Right renal cortex interstitium (tissue), 3 donors: ENCODE measurements at regions not wholly inside any gene's neighbourhood (a gene's known extent, or its start where the extent isn't known, plus 50 kb on each side); places are given as distances from the start of the nearest gene placed in this dataset.

ENCODE experiments used
- DNase-seq, 3 donors: peaks; one replicate each; pipeline ENCODE4 v3.0.0-alpha.2; 2013; ENCODE audit warnings: low read depth in 3 of 3, low spot score in 2 of 3

GRCh38 chr18:4653418-4653817 lies 198.3 kb upstream of the DLGAP1 start:
- no peak for DNase-seq

DNA sequence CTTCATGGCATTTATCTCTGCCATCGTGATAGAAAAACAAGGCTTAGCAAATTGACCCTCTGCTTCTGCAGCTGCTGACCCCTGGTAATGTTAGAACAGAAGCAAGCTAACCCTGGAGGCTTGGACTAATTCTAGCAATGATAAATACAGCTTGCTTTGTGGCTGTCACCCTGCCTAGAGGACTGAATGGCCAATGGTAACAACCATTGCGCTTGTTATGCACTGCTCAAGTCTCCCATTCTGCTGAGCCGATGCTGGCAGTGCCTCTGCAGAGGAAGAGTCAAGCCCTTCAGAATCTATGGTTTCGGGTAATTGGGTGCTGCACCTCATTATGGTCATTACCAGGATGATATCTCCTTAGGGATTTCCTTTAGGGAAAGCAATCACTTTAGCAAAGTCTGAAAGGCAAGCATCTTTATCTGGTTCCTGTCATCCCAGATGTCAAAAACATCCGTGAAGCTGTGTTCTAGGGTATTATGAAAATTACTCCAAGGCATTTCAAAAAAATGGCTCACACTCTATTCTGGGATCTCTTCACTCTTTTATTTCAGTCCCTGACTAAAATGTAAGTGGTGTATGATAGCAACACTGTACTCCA lies 186.8 kb upstream of the DLGAP1 start:
- no peak for DNase-seq

- no peak for DNase-seq
These were observed 185.4 kb upstream of the DLGAP1 start for GRCh38 chr18:4640349-4641012.

DNA sequence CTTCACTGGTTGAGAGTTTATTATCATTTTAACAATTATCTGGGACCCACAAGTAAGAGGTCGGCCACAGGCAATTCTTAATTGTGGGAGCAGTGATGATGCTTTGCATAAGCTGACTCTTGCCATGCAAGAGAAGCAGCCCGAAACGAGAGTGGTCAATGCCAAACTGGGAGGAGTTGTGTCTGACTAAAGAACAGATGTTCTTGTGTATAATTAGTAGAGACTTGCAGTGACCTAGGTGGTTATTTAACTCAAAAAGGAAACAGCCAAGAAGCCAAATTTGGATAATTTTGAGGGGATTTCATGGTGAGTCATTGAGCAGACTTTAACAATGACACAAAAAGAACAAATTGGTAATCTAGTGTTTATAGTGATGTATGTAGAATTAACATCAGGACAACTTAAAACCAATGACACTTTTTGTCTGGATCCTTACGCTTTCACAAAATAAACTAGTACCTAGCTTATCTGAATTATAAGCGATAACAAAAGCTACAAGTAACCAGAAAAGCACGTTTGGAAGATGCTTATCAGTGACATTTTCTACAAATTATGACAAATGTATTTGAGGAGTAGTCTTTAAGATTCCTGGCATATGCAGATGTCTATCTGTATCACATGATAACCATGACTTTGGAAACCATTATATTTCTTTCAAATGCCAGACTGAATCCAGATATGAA lies 184.7 kb upstream of the DLGAP1 start:
- no peak for DNase-seq

DNA sequence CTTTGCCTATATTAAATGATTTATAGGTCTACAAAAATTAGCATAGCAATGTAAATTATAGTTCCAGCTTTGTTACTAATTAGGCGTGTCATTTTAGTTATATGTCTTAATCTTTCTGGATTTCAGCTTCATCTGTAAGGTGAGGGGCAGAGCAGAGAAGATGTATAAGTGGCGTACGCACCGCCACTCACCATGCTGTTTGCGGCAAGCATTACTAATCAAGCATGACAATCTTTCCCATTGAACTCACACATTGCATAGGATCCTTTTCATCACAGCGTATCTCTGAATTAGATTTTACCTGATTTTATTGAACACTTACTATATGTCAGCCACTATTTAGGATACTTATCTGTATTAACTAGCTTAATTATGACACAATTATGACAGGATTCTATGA lies 183.6 kb upstream of the DLGAP1 start:
- no peak for DNase-seq

- DNase-seq, result no peak
These were observed 182.8 kb upstream of the DLGAP1 start for GRCh38 chr18:4637876-4638275.

DNA sequence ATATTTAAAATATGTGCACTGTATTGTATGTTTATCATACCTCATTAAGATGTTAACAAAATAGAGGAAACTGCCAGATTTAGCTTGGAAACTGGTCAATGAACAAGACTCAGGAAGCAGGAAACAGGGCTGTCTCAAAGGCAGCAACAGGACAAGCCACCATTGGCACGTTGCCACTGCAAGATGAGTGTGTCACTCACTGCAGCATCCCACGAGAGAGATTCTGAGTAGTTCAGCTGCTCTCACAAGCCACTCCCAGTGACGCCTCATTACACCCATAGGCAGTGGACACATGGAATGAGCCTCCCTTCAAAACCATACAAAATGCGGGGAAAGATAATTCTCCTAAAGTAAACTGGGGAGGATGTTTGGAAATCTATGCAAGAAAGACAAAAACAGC lies 181.9 kb upstream of the DLGAP1 start:
- peak in 1 of 3 donors; percentile 5 for DNase-seq

DNA sequence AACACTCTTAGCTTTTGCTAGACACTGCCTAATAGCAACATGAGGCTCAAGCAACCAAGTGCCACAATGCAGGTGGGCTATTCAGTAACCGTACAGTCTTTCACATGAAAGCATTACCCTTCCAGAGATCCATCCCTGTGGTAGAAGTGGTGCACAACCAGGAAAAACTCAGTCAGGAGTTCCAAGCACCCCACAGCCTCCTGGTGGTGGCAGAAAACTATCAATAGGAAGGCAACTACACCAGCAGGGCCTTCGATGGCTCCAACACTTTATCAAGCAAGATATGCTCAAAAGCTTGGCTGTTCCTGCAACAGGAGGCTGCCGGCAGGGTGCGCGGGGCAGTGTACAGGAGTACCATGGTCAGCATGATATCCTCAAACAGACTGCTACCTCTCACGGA lies 176.1 kb upstream of the DLGAP1 start:
- no peak for DNase-seq

- DNase-seq, result peak; percentile 5 to 36 (median 19)
These were observed 150.1 kb upstream of the DLGAP1 start for GRCh38 chr18:4605212-4605611.

DNA sequence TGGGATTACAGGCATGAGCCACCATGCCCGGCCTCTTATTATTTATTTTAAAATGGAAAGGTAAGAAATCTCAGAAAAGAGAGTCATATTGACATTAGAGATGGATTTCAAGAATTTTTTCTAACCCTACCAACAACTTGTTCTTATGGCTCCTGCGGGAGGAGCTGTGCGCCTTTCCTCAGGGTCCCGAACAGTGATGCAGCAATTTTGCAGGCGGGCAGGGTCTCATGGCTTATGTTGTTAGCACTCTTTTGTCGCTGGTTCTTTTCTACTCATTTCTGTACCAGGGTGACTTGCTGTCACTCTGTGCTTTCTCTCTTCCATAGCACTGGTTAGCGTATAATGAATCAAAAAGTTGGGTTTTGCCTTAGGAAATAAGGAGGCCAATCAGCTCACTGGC lies 148.8 kb upstream of the DLGAP1 start:
- no peak for DNase-seq

DNA sequence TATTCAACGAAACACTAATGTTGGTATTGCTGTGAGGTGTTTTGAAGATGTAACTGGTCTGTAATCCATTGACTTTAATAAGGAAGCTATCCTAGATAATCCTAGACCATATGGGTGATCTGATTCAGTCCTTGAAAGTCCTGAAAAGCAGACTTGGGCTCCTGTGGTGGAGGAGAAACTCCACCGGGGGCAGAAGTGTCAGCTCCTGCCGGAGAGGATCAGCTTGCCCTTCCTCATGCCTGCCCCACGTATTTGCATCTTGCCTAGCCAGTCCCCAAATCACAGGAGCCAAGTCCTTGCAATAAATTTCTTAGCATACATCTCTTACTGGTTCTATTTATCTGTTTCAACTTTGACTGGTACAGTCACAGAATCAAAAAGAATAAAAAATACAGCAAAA lies 144.2 kb upstream of the DLGAP1 start:
- DNase-seq, result no peak

DNA sequence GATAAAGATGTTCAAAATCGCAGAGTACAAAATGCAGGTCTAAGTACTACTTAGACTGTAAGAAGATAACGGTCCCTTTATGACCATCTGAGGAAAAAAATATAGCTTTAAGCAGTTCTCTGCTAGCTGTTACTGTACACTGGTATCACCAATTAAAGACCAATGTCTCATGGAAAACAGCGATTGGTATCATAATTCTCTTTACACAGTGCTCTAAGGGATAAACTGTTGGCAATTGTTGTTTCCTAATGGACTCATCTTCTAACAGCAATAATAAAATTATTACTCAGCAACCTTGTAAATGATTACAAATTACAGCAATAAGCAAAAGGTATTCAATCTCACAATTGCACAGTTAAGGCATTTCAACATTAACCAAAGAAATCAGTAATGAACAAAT lies 142.2 kb upstream of the DLGAP1 start:
- no peak for DNase-seq

DNA sequence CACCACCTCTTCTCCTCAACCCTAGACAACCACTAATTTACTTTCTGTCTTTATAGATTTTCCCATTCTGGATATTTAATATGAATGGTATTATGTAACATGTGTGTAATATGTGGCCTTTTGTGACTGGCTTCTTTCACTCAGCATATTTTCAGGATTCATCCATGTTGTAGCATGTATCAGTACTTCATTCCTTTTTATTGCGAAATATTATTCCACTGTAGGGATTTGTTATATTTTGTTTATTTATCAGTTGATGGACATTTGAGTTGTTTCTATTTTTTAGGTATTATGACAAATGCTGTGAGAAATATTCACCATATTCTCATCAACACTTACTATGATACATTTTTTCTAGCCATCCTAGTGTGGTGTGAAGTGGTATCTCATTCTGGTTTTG lies 138.8 kb upstream of the DLGAP1 start:
- DNase-seq, result no peak

DNA sequence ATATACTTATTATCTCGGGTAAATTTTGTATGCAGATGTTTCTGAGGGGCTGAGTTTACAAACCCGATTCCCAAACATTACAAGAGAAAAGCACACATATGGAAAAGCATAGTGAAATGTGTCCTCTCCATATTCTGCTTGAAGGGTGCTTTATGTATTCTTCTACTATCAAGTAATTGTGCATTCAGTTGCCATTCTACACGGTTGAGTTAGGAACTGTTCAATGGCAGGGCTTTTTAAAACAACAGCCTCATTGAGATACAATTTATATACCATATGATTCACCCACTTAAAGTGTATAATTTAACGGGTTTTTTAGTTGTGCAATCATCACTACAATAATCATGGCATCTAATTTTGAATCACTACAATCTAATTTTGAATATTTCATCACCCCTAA lies 138.4 kb upstream of the DLGAP1 start:
- no peak for DNase-seq

GRCh38 chr18:4589056-4589800 lies 134.1 kb upstream of the DLGAP1 start:
- DNase-seq, result no peak

- no peak for DNase-seq
These were observed 132.1 kb upstream of the DLGAP1 start for GRCh38 chr18:4587204-4587603.

DNA sequence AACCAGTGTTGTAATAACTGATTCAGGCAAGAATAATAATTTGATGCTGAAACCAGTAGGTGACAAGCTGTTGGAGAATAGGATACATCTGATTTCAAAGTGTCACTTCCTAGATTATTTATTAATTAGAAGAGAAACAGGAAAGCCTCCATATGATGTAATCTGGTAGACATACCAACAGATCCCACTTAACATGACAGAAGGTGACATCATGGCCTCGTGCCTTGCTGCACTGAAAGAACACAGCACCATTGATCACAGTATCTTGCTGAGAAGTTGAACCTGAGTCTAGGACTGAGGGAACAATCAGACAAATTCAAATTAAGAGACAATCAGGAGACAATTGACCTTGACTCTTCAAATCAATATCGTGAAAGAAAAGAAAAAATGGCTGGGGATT lies 131.6 kb upstream of the DLGAP1 start:
- no peak for DNase-seq

- no peak for DNase-seq
These were observed 127.6 kb upstream of the DLGAP1 start for GRCh38 chr18:4582431-4583335.

DNA sequence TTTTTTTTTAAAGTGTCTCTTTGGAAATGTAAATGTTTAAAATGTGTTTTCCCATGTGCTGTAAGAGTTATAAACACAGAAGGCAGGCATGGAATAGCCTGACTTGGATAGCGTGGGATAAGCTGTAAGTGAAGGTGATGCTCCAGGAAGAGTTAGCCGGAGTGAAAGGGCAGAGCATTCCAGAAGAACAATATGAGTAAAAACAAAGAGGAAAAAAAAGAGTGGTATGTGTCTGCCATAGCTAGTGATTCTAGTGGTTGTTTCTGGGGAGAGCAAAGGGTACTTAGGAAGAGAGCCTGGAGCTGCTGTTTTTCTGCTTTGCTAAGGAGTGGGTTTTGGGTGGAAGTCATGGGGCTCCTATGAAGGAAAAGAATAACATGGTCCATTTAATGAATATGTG lies 126.9 kb upstream of the DLGAP1 start:
- DNase-seq, result no peak

GRCh38 chr18:4578449-4578848 lies 123.3 kb upstream of the DLGAP1 start:
- no peak for DNase-seq

DNA sequence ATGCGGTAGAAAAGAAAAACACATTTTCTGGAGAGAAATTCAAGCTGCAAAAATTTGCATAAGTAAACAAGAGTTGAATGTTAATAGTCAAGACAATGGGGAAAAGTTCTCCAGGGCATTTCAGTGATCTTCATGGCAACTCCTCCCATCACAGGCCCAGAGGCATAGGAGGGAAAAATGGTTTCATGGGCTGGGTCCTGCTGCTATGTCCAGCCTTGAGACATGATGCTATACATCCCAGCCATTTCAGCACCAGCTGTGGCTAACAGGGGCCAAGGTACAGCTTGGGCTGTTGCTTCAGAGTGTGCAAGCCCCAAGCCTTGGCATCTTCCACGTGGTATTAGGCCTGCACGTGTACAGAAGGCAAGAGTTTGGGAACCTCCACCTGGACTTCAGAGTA lies 118.6 kb upstream of the DLGAP1 start:
- no peak for DNase-seq
